ENCODE measurements at regions not wholly inside any gene's neighbourhood (a gene's known extent, or its start where the extent isn't known, plus 50 kb on each side); places are given as distances from the start of the nearest gene placed in this dataset.

GRCh38 chr22:48864748-48865147, 962.9 kb downstream of the BRD1 start:
- Mint-ChIP-seq H3K4me1 (no peaks in the 10 kb centered on the region; the same call in 2 of the 3 replicates), H3K27ac (no peak overlapping the region), H3K36me3 (ENCODE audit: low read depth) (no peaks in the 10 kb centered on the region; the same call in 2 of the 3 replicates), H3K4me3 (no peak overlapping the region), H3K9me3 (no peaks in the 10 kb centered on the region), H3K27me3 (ENCODE audit: insufficient read depth, low read depth, poor library complexity) (peaks cover 2% of the 10 kb centered on the region)
- no peaks in the 10 kb centered on the region for H4K20me1 ChIP-seq (replicated peaks; ENCODE audit: insufficient read depth)
- H3K27me3 ChIP-seq (ENCODE audit: insufficient read depth): no peaks in the 10 kb centered on the region
- ATAC-seq (no peak), DNase-seq (ENCODE audit: low spot score) (no peak)
- TF ChIP-seq ZNF114 (CRISPR knock-in tag; IDR thresholded peaks at IDR 0.05): no peak
- no peak for TF ChIP-seq CREB1 (CRISPR knock-in tag; IDR thresholded peaks at IDR 0.05; ENCODE audit: low read depth)
- TF ChIP-seq POLR2AphosphoS5 (IDR thresholded peaks at IDR 0.05; ENCODE audit: low read depth): no peak
- TF ChIP-seq REST (IDR thresholded peaks at IDR 0.05; ENCODE audit: unreplicated experiment): no peak
- TF ChIP-seq JUNB (IDR thresholded peaks at IDR 0.05; ENCODE audit: unreplicated experiment): no peak
- TF ChIP-seq EZH2 (IDR thresholded peaks at IDR 0.05; ENCODE audit: low read depth, unreplicated experiment): no peak
- TF ChIP-seq ZNF462 (CRISPR knock-in tag; IDR thresholded peaks at IDR 0.05): no peak
- no peak for TF ChIP-seq STAT1 (IDR thresholded peaks at IDR 0.05; ENCODE audit: unreplicated experiment)
- no peak for TF ChIP-seq NANOG (IDR thresholded peaks at IDR 0.05; ENCODE audit: borderline replicate concordance)
- TF ChIP-seq CTCF (conservative IDR thresholded peaks at IDR 0.05; ENCODE audit: low read depth in 2 of 2): no peak
- TF ChIP-seq ETS1 (IDR thresholded peaks at IDR 0.05): no peak
- H3K4me2 ChIP-seq: no peak overlapping the region
- H3K27ac ChIP-seq (ENCODE audit: low read depth): no peak overlapping the region
- no peaks in the 10 kb centered on the region for H3K36me3 ChIP-seq (ENCODE audit: insufficient read depth)
- H3K9me2 ChIP-seq (ENCODE audit: insufficient read depth): no peaks in the 10 kb centered on the region
- no peak overlapping the region for H3K4me3 ChIP-seq
- H2AFZ ChIP-seq: no peak overlapping the region
- H3F3A ChIP-seq (replicated peaks; ENCODE audit: low read depth): no peaks in the 10 kb centered on the region
- no peaks in the 10 kb centered on the region for H3K4me1 ChIP-seq (ENCODE audit: insufficient read depth)
- H3K79me2 ChIP-seq (replicated peaks; ENCODE audit: insufficient read depth): no peaks in the 10 kb centered on the region

All from GM23338 (cell line).